Endodermal cell (in vitro differentiated cells): ENCODE measurements at regions not wholly inside any gene's neighbourhood (a gene's known extent, or its start where the extent isn't known, plus 50 kb on each side); places are given as distances from the start of the nearest gene placed in this dataset.
A peak's percentile ranks its signal among the peaks of the same experiment; 100 is the strongest.
"Not testable (repeated sequence)": the region's sequence is repeated elsewhere in the genome, so short reads cannot be mapped to it uniquely, and the experiment has no call there.

Source experiments
- DNase-seq: peaks from one replicate; pipeline ENCODE4 v3.0.0-alpha.2; 2017
- H3K27ac ChIP-seq: 2 replicates; pipeline ENCODE4 v1.5.1; 2013; ENCODE audit warnings: mild to moderate bottlenecking, low read depth, low read length, moderate library complexity
- H3K27me3 ChIP-seq: 2 replicates; pipeline ENCODE4 v1.6.1; 2013; ENCODE audit warnings: mild to moderate bottlenecking, low read length, moderate library complexity; ENCODE audit not compliant: insufficient read depth, control insufficient read depth, poor library complexity, severe bottlenecking
- H3K36me3 ChIP-seq: 2 replicates; pipeline ENCODE4 v1.7.0; 2013; ENCODE audit warnings: mild to moderate bottlenecking, low read length, moderate library complexity; ENCODE audit not compliant: control insufficient read depth, insufficient read depth
- H3K4me1 ChIP-seq: one replicate; pipeline ENCODE4 v1.7.0; 2013; ENCODE audit warnings: low read length; ENCODE audit not compliant: control insufficient read depth, insufficient read depth
- H3K4me3 ChIP-seq: 2 replicates; pipeline ENCODE4 v1.5.1; 2013; ENCODE audit warnings: mild to moderate bottlenecking, low read length, moderate library complexity
- H3K9ac ChIP-seq: 2 replicates; pipeline ENCODE4 v1.6.1; 2013; ENCODE audit warnings: mild to moderate bottlenecking, low read length, moderate library complexity; ENCODE audit not compliant: poor library complexity, severe bottlenecking; ENCODE audit errors: extremely low read depth
- H3K9me3 ChIP-seq: 2 replicates; pipeline ENCODE4 v1.6.1; 2013; ENCODE audit warnings: mild to moderate bottlenecking, low read length, moderate library complexity; ENCODE audit not compliant: control insufficient read depth
- H3K27ac Mint-ChIP-seq: 2 replicates; pipeline ENCODE4 v1.8.0; 2020; ENCODE audit warnings: mixed read lengths
- H3K27me3 Mint-ChIP-seq: 2 replicates; pipeline ENCODE4 v1.8.0; 2021; ENCODE audit warnings: mild to moderate bottlenecking, mixed read lengths; ENCODE audit not compliant: insufficient read depth
- H3K36me3 Mint-ChIP-seq: 2 replicates; pipeline ENCODE4 v1.8.0; 2020; ENCODE audit warnings: low read depth, mixed read lengths
- H3K4me1 Mint-ChIP-seq: 2 replicates; pipeline ENCODE4 v1.8.0; 2020; ENCODE audit warnings: mixed read lengths
- H3K4me3 Mint-ChIP-seq: 2 replicates; pipeline ENCODE4 v1.8.0; 2020; ENCODE audit warnings: mild to moderate bottlenecking, moderate library complexity, mixed read lengths
- H3K9me3 Mint-ChIP-seq: 2 replicates; pipeline ENCODE4 v1.8.0; 2020; ENCODE audit warnings: mild to moderate bottlenecking, mixed read lengths
- WGBS, 2 experiments: methylation state at CpG; one replicate each; pipeline versions ENCODE4 v1.1.5 to v1.1.7; 2013; ENCODE audit warnings: missing lambda C conversion rate in 2 of 2, mixed read lengths in 1 of 2; ENCODE audit not compliant: insufficient coverage in 1 of 2, insufficient read length in 1 of 2; 5-methylcytosine and 5-hydroxymethylcytosine counted together
- TF ChIP-seq, protein P1 (sequence below): fragments of 200-600 bp; sonication (generic); conservative IDR thresholded peaks from 2 replicates; pipeline ENCODE4 v1.5.0; 2021; ENCODE audit warnings: antibody characterized with exemption, mild to moderate bottlenecking

- Histone ChIP-seq H3K36me3 (no peaks in the 10 kb centered on the region), H3K4me3 (no peak overlapping the region), H3K9me3 (peaks cover 3% of the 10 kb centered on the region), H3K27ac (peak overlapping the region; percentile 40), H3K27me3 (no peaks in the 10 kb centered on the region), H3K4me1 (no peaks in the 10 kb centered on the region), H3K9ac (no peak overlapping the region)
- H3K36me3 Mint-ChIP-seq, result no peaks in the 10 kb centered on the region
- peaks cover 8% of the 10 kb centered on the region for H3K4me1 Mint-ChIP-seq
- peak; percentile 66 for DNase-seq
- 92 to 95% methylated on average over 6 to 36 of the region's 36 CpGs for WGBS, 2 experiments
- H3K9me3 Mint-ChIP-seq, result peaks cover 3% of the 10 kb centered on the region
- peaks cover 6% of the 10 kb centered on the region for H3K27me3 Mint-ChIP-seq
- H3K27ac Mint-ChIP-seq, result no peak overlapping the region
- TF ChIP-seq, protein P1, sequence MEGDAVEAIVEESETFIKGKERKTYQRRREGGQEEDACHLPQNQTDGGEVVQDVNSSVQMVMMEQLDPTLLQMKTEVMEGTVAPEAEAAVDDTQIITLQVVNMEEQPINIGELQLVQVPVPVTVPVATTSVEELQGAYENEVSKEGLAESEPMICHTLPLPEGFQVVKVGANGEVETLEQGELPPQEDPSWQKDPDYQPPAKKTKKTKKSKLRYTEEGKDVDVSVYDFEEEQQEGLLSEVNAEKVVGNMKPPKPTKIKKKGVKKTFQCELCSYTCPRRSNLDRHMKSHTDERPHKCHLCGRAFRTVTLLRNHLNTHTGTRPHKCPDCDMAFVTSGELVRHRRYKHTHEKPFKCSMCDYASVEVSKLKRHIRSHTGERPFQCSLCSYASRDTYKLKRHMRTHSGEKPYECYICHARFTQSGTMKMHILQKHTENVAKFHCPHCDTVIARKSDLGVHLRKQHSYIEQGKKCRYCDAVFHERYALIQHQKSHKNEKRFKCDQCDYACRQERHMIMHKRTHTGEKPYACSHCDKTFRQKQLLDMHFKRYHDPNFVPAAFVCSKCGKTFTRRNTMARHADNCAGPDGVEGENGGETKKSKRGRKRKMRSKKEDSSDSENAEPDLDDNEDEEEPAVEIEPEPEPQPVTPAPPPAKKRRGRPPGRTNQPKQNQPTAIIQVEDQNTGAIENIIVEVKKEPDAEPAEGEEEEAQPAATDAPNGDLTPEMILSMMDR, result no peak
- no peak overlapping the region for H3K4me3 Mint-ChIP-seq
Measured at GRCh38 chr5:3324421-3325101, 271.1 kb upstream of the IRX1 start.

GRCh38 chr5:3323966-3324365 lies 271.7 kb upstream of the IRX1 start:
- not testable (repeated sequence) for DNase-seq, H3K9me3 Mint-ChIP-seq, H3K27me3 Mint-ChIP-seq, H3K4me1 ChIP-seq, H3K36me3 Mint-ChIP-seq, H3K4me3 Mint-ChIP-seq, H3K27ac ChIP-seq, H3K27ac Mint-ChIP-seq, H3K9me3 ChIP-seq, H3K36me3 ChIP-seq, H3K27me3 ChIP-seq, H3K9ac ChIP-seq, H3K4me3 ChIP-seq, H3K4me1 Mint-ChIP-seq
- 87 to 93% methylated on average over 4 to 6 of the region's 6 CpGs for WGBS, 2 experiments

DNA sequence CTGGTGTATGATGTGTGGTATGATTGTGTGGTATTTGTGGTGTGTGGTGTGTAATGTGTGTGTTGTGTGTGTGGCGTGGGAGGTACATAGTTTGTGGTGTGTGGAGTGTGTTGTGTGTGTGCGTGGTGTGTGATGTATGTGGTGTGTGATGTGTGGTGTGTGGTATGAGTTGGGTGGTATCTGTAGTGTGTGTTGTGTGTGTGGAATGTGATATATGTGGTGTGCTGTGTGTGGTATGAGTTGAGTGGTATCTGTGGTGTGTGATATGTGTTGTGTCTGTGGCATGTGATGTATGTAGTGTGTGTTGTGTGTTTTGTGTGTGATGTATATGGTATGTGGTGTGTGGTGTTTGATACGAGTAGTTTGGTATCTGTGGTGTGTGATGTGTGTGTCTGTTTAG lies 272.5 kb upstream of the IRX1 start:
- Histone ChIP-seq H3K27me3 (no peaks in the 10 kb centered on the region), H3K4me3 (no peak overlapping the region), H3K27ac (no peak overlapping the region), H3K4me1 (no peaks in the 10 kb centered on the region), H3K9ac (no peak overlapping the region), H3K9me3 (peaks cover 3% of the 10 kb centered on the region), H3K36me3 (no peaks in the 10 kb centered on the region)
- Mint-ChIP-seq H3K4me1 (peaks cover 8% of the 10 kb centered on the region), H3K4me3 (no peak overlapping the region), H3K27ac (no peak overlapping the region), H3K36me3 (no peaks in the 10 kb centered on the region), H3K27me3 (peaks cover 1% of the 10 kb centered on the region), H3K9me3 (peaks cover 2% of the 10 kb centered on the region)
- 88 to 90% methylated on average over 2 to 3 of the region's 3 CpGs for WGBS, 2 experiments
- TF ChIP-seq, protein P1, result no peak
- no peak for DNase-seq

DNA sequence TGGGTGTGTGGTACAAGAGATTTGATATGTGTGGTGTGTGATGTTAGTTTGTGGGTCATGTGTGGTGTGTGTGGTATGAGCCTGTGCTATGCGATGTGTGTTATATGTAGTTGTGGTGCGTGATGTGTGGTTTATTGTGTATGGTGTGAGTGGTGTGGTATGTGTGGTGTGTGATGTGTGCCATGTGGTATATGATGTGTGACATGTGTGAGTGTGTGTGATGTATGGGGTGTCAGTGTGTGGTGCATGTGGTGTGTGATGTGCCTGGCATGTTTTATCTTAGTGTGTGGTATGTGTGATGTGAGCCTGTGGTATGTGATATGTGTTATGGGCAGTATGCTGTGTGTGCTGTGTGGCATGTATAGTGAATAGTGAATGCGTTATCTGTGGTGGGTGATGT lies 273.0 kb upstream of the IRX1 start:
- Mint-ChIP-seq H3K36me3 (no peaks in the 10 kb centered on the region), H3K4me1 (peaks cover 8% of the 10 kb centered on the region), H3K4me3 (no peak overlapping the region), H3K27ac (no peak overlapping the region), H3K9me3 (no peaks in the 10 kb centered on the region), H3K27me3 (peaks cover 1% of the 10 kb centered on the region)
- 96 to 100% methylated on average over 2 to 3 of the region's 3 CpGs for WGBS, 2 experiments
- peaks cover 3% of the 10 kb centered on the region for H3K9me3 ChIP-seq
- TF ChIP-seq, protein P1, result no peak
- no peak for DNase-seq
- H3K27ac ChIP-seq, result no peak overlapping the region
- no peaks in the 10 kb centered on the region for H3K4me1 ChIP-seq
- H3K27me3 ChIP-seq, result no peaks in the 10 kb centered on the region
- H3K36me3 ChIP-seq, result no peaks in the 10 kb centered on the region
- no peak overlapping the region for H3K9ac ChIP-seq
- H3K4me3 ChIP-seq, result no peak overlapping the region
